Stimulated activated CD4-positive, alpha-beta T cell treated with anti-CD3 and anti-CD28 coated beads, Interleukin-12 subunit alpha, Interleukin-12 subunit beta, amount 100 ng/mL, for 4 hours (primary cell): ENCODE measurements at regions not wholly inside any gene's neighbourhood (a gene's known extent, or its start where the extent isn't known, plus 50 kb on each side); places are given as distances from the start of the nearest gene placed in this dataset.

Source experiments
- DNase-seq: peaks from one replicate; pipeline ENCODE4 v3.0.0-alpha.2; 2020

DNA sequence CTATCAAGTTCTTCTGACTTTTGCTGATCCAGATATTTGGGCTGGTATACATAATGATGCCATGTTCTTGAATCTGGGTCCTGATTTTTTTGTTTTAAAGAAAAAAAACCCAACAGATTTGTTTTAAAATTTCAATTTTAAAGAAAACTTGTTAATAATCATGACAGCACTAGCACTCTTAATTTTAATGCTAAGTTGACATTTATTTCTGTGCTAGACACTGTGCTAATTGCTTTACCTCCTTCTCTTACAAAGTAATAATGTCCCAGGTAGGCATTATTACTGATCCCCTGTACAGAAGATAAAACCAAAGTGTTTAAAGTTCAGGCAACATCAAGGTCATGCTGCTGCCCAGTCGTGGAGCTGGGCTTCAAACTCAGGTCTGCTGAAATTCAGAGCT lies 101.9 kb downstream of the ZNF608 start:
- no peak for DNase-seq

- DNase-seq = no peak
Observed at GRCh38 chr5:124644138-124644537, 102.3 kb downstream of the ZNF608 start.

GRCh38 chr5:124643336-124643735 lies 103.1 kb downstream of the ZNF608 start:
- DNase-seq = no peak

- no peak for DNase-seq
Observed at GRCh38 chr5:124642151-124642550, 104.3 kb downstream of the ZNF608 start.

DNA sequence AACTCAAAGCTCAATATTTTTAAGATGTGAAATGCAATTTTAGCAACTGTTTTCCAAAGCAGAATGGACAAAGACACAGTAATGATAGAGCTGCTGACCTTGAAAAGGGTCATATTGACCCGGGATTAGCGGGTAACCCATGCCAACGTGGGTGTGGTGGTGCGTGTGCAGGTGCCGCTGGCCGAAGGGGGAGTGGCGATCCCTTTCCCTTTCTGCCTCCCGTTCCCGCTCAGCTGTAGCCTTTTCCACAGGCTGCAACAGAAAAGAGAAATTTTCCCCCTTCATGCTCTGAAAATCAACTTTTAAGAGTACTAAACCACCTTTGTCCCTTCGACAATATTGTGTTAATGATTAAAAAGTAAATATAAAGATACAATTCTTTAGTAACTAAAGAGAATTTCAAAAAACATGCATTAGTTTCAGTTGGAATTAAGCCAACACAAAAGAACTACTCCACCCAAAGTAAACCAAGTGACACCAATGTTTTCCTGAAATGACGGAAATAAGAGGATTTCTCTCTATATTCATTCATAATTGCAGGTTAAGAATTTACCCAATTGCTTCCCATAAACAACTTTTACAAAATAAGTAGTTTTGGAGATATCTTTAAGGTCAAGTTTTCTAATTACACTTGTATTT lies 105.2 kb downstream of the ZNF608 start:
- DNase-seq = no peak

GRCh38 chr5:124639095-124639665 lies 107.3 kb downstream of the ZNF608 start:
- no peak for DNase-seq

- DNase-seq = no peak
Observed at GRCh38 chr5:124637011-124637410, 109.4 kb downstream of the ZNF608 start.

DNA sequence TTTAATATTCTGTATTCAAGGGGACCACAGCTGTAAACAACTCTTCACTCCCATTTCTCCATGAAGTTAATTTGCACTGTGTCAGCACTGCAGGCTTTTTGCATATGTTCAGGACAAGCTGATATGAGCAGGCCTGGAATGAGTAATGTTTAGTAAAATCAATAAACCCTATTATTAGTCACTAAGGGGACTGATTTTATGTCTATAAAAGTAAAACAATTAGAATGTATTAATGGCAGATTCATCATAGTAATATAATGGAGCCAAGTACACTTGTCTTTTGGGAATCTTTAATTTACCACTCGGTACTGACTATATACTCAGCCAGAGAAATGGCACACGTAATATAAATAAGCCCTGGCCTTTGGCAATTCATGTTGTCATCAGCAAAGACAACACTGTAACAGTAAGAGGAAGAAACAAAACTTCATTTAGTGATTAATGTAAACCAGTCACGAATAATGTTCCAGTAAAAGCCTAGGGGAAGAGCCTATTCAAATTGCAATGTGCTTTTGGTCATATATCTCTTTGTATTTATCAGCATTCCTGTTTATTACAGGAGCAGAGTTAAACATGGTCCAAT lies 111.6 kb downstream of the ZNF608 start:
- no peak for DNase-seq

- DNase-seq = no peak
Observed at GRCh38 chr5:124634228-124634739, 112.2 kb downstream of the ZNF608 start.

DNA sequence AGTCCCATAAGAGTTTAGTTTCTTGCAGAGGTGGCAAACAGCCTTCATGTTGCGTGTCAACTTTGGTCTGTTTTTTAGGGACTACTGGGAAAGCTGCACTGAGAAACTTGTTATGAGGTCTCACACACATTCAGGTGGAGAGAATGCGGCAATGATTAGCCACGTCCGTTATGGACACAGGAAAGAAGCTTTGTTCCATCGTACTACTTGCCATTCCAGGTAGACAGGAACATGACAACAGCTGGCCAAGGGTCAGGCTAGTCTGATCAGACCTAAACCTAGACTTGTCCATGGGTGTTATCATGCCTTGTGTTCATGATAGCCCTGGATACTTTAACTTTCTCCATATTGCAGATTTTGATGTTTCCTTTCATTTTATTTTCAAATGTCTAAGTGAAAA lies 113.2 kb downstream of the ZNF608 start:
- DNase-seq = no peak

- no peak for DNase-seq
Observed at GRCh38 chr5:124631874-124632550, 114.4 kb downstream of the ZNF608 start.

GRCh38 chr5:124630767-124631704 lies 115.4 kb downstream of the ZNF608 start:
- DNase-seq = no peak

DNA sequence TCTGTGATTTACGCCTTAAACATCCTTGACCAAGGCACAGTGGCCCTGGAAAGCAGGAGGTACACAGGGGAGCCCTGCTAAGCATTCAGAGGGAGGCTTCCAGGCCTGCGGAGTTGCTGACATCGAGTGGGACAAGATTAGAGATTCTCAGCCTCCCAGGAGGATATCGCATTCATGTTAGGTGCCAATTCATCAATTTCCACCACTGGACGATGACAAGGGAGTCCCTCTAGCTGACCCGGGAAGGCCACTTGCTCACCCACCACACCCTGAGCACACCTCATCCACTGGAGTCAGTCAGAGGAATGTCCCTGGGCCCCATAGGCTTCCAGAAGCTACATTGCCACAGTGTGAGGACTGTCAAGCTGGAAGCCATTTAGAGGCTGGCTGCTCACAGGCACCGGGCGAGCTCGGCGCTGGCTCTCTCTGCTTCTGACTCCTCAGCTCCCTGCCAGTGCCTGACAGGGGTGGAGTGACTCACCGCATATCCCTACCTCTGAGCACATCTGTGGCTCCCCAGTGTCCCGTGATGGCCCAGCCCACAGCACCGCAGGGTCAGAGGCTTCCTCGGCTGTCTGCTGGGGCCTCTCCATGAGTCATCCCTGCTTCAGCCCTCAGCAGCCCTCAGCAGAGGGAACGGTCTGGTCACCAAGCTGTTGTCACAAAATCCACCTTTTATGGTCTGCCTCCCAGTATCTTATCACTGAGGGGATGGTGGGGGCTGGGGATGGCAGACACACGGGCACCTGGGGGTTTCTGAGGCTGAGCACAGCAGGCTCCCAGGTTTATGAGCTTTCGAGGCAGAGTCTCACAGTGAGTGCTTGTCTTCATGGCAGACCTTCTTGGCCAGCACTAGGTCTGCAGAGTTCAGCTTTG lies 117.5 kb downstream of the ZNF608 start:
- DNase-seq = no peak

DNA sequence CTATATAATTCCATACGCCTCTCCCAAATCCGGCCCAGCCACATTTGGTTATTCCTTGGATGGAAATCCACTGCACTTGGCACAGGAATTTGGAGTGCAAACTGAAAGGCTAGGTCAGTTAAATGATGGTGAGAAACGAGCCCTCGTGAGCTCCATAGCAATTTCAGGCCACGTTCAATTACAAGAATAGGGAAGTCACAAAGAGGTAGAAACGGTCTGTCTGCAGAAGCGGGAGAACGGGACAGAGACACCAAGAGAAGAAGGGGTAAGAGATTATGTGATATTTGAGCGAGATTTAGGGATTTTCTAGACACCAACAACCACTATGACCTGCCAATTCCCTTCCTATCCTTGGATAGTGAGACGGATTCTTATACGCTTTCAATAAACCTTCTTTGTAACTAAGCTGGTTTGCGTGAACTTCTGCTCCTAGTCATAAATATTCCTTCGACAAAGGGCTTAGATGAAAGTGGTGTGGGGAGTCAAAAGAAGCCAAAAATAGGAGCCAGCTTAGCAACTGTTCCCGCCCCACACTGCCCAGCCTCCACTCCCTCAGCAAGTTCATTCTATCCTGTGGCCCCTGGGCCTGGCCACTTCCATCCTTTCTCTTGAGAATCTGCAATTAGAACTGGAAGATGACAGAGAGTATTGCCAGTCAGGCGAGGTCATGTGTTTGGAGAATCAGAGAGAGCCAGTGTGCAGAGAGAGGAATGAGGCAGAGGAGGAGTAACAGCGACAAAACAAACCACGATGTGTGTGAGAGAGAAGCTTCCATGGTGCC lies 118.4 kb downstream of the ZNF608 start:
- DNase-seq = no peak

DNA sequence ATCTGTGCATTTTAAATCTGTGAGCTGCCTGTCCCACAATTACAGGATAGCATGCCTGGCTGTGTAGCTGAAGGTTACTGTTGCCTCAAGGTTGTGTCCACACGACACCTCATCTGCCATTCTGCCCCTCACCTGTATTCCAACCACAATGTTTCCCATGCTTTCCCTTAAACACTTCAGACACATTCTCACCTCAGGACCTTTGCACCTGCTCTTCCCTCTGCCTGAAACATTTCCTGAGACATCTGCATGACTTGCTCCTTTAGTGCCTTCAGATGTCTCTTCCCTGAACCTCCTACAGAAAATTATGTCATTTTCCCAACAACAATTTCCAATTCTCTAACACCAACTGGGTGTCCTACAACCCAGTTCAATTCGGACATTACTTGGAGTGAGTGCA lies 120.4 kb downstream of the ZNF608 start:
- no peak for DNase-seq

DNA sequence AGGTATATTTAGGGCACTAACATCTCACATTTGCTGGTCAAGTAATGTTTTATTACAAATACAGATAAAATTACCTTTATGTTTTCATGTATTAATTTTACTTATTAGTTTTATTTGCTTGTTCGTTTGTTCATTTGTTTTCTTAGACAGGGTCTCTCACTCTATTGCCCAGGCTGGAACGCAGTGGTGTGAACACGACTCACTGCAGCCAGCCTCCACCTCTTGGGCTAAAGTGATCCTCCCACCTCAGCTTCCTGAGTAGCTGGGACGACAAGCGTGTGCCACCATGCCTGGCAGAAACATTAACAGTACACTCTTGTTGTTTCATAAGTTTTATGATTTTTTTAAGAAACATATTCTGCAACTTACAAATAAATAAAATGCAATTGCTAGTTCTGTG lies 123.2 kb downstream of the ZNF608 start:
- no peak for DNase-seq

DNA sequence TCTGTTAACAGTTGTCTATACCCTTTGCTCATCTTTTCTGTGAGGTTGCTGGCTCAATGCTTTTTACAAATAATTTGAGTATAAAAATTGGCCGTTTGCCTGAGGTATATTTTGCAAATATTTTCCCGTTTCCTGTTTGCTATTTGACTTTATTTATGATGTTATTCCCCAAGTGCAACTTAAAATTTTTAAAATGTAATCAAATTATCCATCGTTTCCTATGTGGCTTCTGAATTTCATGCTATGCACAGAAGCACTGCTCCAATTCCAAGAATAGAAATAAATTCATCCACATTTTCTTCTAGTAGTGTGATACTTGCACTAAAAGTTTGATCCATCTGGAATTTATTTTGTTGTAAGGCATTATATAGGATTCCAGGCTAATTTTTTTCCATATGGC lies 123.6 kb downstream of the ZNF608 start:
- DNase-seq = no peak

- DNase-seq = no peak
Observed at GRCh38 chr5:124621279-124621678, 125.2 kb downstream of the ZNF608 start.

- DNase-seq = no peak
Observed at GRCh38 chr5:124620743-124621142, 125.7 kb downstream of the ZNF608 start.

GRCh38 chr5:124619121-124619520 lies 127.3 kb downstream of the ZNF608 start:
- DNase-seq = no peak

GRCh38 chr5:124617787-124618186 lies 128.7 kb downstream of the ZNF608 start:
- DNase-seq = no peak
